Stomach (tissue), 4 donors: ENCODE measurements at regions not wholly inside any gene's neighbourhood (a gene's known extent, or its start where the extent isn't known, plus 50 kb on each side); places are given as distances from the start of the nearest gene placed in this dataset.

ENCODE experiments used
- CTCF ChIP-seq, 7 experiments: fragments of 450-650 bp in 4 of 7; fragments of 200-600 bp in 3 of 7; sonication (generic) in 3 of 7; IDR thresholded peaks; one replicate each; pipeline ENCODE4 v1.5.1; 2016 to 2019; ENCODE audit warnings: antibody characterized with exemption in 7 of 7, control low read depth in 2 of 7, mild to moderate bottlenecking in 1 of 7
- EP300 ChIP-seq: sonication (generic); formaldehyde crosslinking; IDR thresholded peaks from one replicate; pipeline ENCODE4 v1.6.1; 2017; ENCODE audit warnings: antibody characterized with exemption
- POLR2AphosphoS5 ChIP-seq, 3 donors: sonication (generic); formaldehyde crosslinking; IDR thresholded peaks; one replicate each; pipeline ENCODE4 v1.6.1; 2016; ENCODE audit warnings: antibody characterized with exemption in 3 of 3

GRCh38 chr6:125499535-125499934, 197.8 kb upstream of the HDDC2 start:
- TF ChIP-seq CTCF (IDR thresholded peaks at IDR 0.05) (no peak), EP300 (no peak), POLR2AphosphoS5 (IDR thresholded peaks at IDR 0.05) (no peak)
